NCI-H1417 (cell line): ENCODE measurements at regions not wholly inside any gene's neighbourhood (a gene's known extent, or its start where the extent isn't known, plus 50 kb on each side); places are given as distances from the start of the nearest gene placed in this dataset.
"Not testable (repeated sequence)": the region's sequence is repeated elsewhere in the genome, so short reads cannot be mapped to it uniquely, and the experiment has no call there.

Source experiments
- DNase-seq, 3 experiments: peaks; one replicate each; lab custom pipeline; 2025; lab: John Stamatoyannopoulos, UW

DNA sequence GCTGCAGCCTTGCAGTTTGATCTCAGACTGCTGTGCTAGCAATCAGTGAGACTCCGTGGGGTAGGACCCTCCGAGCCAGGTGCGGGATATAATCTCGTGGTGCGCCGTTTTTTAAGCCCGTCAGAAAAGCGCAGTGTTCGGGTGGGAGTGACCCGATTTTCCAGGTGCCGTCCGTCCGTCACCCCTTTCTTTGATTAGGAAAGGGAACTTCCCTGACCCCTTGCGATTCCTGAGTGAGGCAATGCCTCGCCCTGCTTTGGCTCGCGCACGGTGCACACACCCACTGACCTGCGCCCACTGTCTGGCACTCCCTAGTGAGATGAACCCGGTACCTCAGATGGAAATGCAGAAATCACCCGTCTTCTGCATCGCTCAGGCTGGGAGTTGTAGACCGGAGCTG is 203.2 kb downstream of the SNCAIP start:
- not testable (repeated sequence) for DNase-seq

DNA sequence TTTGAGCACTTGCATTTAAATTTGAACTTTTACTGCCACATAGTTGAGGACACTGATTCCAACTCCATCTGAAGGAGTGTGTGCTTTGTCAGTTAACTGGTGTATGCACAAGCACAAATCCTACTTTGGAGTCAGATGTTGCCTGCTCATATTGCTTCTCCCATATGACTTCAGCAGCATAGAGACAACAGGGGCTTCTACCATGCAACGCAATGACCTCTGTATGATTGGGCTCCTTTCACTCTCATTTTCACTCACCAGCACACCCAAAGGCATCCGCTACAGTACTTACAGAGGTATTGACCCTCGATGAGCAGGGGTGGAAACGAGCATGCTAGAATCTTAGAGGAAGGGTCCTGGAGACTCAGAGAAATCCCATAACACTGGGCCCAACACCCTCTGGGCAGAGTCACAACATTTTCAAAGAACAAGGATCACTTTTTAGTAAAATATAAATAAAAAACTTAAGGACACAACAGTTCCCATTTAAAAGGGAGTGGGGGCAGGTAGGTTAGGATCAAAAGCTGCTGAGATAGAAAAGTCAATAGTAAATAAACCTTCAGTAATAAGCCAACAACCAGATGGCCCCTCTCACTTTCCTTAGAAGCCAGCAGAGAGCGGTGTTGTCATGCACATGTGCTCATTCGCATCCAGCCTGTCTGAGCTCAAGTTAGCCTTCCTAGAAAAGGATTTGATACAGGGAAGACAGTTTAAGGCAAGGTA is 203.8 kb downstream of the SNCAIP start:
- peak; percentile 28 to 80 (median 52) for DNase-seq

DNA sequence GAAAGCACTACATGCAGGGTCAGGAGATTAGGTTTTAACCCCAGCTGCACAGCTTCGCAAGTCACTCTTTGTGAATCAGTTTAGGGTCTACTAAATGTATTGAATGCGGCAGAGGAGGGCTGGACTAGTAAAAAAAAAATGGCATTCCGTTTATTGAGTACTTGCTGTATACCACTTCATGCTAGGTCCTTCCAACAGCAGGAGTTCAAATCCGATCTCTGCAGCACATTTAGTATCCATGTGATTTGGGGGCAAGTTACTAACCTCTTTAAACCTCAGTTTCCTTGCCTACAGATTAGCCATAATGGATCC is 204.4 kb downstream of the SNCAIP start:
- no peak for DNase-seq

DNA sequence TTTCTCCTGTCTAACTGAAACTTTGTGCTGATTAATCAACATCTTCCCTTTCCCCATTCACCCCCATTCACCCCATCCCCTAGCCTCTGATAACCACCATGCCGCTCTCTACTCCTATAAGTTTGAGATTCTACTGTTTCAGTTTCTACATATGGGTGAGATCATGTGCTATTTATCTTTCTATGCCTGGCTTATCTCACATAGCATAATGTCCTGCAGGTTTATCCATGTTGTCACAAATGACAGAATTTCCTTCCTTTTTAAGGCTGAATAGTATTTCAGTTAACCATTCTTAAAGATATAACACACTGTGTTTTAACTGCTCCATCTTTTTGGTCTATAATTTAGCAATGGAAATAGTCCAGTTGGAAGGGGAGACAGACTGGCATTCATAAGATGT is 205.1 kb downstream of the SNCAIP start:
- no peak for DNase-seq

GRCh38 chr5:122523776-122524175 is 211.7 kb downstream of the SNCAIP start:
- no peak for DNase-seq

DNA sequence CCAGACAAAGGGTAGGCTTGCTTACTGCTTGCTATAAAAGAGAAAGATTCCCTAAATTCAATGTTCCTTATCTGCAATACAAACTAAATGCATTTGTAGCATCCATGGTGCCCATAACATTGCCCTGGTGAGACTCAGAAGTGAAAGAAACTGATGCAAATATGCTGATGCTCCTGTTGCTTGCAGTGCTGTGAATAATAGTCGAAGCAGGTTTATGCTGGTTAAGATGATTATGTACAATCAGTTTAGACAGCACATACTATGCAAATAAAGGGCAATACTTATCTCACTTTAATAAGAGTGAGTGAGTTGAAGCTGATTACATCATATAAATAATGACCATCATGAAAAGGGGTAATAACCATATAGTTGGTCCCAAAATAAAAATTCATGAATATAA is 215.5 kb downstream of the SNCAIP start:
- DNase-seq, result no peak

DNA sequence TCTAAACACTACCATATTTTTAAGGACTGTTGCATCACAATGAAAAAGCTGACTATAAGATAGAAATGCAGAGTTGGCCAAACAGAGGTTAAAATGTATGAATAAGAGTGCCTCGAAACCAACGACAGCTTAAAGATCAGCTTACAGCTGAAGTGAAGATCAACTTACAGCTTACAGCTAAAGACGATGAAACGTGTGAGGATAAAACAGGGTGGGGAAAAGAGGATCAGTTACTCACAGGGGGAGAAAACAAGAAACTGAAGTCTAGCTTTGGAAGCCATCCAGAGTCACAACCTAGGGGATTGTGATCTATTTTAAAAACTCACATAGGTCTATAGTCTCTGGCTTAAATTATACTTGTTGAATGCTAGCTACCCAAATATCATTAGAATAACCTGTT is 220.0 kb downstream of the SNCAIP start:
- DNase-seq, result peak in 1 of 3 experiments; percentile 31

DNA sequence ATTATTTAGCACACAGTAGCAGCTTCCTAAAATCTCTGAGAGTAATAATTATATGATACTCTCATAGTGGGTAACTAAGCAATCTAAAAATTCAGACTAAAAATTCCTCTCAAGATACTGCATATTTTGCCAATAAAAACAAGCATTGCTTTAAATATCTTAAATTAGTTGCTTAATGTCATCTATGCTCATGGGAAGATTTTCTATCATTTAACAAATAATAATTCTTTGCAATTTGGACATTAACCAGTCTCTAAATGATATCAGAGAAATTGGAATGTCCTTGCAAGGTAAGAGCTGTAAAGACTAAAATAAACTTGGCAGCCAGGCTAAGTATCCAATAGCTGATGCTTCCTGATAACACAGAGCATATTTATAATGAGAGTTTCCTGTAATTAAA is 221.8 kb downstream of the SNCAIP start:
- DNase-seq, result no peak

DNA sequence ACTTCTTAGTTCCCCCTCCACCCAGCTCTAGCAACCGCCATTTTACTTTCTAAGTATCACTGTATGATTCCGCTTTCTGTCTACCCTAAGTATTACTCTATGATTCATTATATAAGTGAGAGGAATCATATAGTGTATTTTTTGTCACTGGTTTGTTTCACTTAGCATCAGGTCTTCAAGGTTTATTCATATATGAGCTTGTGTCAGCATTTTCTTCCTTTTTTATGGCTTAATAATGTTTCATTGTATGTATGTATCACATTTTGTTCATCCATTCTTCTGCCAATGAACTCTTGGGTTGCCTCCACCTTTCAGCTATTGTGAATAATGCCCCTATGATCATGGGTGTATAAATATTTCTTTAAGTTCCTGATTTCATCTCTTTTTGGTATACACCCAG is 222.8 kb downstream of the SNCAIP start:
- DNase-seq, result no peak

GRCh38 chr5:122541388-122541787 is 229.4 kb downstream of the SNCAIP start:
- no peak for DNase-seq

DNA sequence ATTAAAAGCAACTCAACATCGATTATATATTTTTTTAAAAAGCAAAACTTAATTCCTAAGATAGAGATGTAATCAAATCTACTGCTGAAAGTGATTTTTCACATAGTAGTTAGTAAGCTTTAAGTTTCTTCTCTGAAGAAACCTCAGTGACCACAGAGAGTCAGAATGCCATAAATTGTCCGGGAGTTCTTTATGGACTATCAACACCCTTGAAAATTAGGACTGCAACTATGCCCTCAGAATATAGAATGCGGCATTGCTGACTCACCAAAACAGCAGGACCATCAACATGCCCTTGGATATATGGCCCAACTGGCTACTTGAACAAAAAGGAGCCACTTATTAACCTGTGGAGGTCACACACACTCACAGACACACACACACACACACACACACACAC is 228.9 kb upstream of the SNX2 start:
- no peak for DNase-seq

GRCh38 chr5:122547219-122547618 is 227.7 kb upstream of the SNX2 start:
- DNase-seq, result no peak

DNA sequence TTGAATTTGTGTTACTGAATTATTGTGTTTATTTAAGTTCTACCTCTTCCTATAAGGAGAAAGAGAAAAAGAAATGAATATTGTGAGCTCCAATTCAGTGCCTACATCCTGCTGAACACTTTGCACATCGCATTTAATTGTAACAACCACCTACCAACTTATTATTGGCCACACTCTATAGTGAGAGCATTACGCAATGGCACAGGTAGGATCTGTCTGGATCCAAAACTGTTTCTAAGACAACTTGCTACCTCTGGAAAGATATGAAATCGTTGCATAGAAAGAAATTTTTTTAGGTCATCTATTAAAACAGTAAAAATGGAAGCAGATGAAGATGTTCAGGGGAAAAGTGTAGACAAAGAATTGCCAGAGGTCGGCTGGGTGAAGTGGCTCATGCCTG is 227.2 kb upstream of the SNX2 start:
- DNase-seq, result no peak

GRCh38 chr5:122559676-122560075 is 215.2 kb upstream of the SNX2 start:
- no peak for DNase-seq

- peak in 1 of 3 experiments; percentile 14 for DNase-seq
Measured at GRCh38 chr5:122561209-122561608, 213.7 kb upstream of the SNX2 start.

GRCh38 chr5:122565331-122565730 is 209.5 kb upstream of the SNX2 start:
- DNase-seq, result no peak

- DNase-seq, result peak in 1 of 3 experiments; percentile 1
Measured at GRCh38 chr5:122576256-122577016, 198.4 kb upstream of the SNX2 start.

DNA sequence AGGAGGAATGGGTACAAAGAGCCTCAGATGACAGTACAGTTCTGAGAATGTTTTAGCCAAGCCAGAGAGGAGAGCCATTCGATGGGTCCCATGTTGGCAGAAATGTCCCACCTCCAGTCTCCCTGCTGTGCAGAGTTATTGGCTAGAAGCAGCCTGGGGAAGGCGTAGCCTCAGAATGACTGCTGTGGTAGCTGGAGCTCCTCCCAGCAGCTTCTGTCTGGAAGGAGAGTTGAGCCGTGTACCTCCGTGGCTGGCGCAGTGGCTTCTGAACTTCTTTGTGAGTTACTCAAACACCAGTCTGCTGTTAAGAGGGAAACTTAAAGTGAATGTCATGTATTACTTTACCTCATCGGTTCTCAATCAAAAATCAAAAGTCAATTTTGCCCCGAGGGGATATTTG is 193.3 kb upstream of the SNX2 start:
- DNase-seq, result no peak

DNA sequence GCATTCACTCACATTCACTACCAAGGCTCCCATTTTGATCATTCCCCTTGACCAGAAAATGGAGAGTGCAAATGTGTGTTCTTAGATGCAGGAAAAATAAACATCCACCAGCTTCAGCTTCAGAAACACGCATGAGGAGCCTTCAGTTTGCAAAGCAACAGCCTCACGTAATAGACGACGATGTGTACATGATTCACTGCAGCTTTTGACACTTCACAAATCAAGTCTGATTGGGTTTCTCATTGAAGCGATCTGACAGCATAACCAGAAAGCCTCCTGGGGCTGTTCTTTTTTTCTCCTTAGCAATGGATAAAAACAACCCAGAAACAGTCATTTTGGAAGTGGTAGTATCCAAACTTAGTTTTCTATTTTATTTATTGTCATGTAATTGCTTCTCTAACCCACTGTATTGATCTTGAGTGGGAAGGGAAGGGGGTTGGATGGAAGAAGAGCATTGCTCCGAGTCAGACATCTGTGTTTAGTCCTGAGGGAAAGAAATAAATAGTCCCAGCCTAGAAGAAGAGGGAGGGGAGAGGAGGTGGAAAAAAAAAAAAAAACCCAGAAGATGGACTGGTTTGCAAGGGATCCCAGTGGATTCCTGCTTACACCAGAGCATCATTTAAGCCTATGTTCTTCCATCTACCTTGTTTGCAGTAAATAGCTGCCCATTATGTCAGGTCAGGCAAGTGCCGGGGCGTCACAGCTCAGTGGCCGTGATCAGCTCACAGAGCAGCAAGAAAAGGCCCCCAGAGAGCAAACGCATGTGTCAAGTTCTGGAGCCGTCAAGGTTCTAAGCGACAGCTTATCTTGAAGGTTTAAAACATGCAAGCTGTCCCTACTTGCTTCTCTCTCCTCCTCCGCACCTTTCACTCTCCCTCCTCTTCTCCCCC is 190.2 kb upstream of the SNX2 start:
- DNase-seq, result peak in 2 of 3 experiments; percentile 3 to 21

- DNase-seq, result no peak
Measured at GRCh38 chr5:122585371-122585770, 189.5 kb upstream of the SNX2 start.

DNA sequence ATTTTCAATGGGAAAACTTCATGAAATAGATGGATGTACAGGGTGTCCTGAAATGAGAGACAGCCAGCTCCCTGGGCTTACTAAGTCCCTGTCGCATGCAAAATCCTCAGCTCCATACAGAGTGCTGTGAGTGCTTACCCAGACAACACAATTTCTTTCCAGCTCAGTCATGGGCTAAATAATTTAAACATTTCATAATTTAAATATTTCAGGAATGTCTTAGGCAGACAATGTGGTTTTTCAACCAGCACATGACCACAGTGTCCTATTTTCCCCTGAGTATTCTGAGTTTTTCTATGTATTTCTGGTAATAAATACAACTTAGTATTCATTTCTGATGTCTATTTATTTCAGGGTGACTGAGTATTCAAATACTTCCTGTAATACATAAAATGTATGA is 188.5 kb upstream of the SNX2 start:
- DNase-seq, result no peak

- DNase-seq, result no peak
Measured at GRCh38 chr5:122591828-122592227, 183.1 kb upstream of the SNX2 start.

- DNase-seq, result no peak
Measured at GRCh38 chr5:122599000-122599399, 175.9 kb upstream of the SNX2 start.
